ENCODE measurements at regions not wholly inside any gene's neighbourhood (a gene's known extent, or its start where the extent isn't known, plus 50 kb on each side); places are given as distances from the start of the nearest gene placed in this dataset.
"Not testable (repeated sequence)": the region's sequence is repeated elsewhere in the genome, so short reads cannot be mapped to it uniquely, and the experiment has no call there.

DNA sequence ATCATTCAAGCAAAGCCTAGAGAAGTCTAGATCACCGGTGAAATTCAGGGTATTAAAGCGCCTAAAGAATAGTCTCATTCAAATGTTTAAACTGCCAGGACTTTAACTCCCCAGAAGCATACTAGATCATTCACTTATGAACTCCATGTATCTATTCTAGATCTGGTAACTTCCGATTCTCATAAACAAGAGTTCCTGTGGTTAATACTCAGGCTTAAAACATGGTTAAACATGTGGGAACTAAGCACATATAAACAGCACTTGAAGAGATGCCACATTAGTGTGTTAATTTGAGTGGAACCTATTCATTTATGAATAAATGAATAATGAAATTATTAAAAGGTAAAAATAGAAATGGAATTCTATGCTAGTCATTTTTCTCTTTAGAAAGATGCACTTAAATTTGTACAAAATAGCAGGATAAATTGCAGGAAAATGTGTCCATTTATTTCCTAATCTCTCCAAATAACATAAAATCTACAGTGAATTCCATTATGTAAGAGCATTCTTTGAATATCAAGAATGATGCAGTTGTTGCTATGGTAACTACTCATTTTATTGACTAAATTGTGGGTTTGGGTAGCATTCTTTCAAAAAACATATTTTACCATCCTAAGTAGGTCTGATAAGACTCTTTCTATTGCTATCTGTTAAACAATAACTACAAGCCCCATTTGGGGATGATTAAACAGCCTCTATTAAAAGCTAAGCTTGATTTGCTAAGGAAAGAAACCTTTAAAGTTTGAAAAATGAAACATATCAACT is 147.6 kb upstream of the TMEM168 start:
- no peak for DNase-seq (ENCODE audit: low read depth in 1 of 2, low spot score in 1 of 2)

DNA sequence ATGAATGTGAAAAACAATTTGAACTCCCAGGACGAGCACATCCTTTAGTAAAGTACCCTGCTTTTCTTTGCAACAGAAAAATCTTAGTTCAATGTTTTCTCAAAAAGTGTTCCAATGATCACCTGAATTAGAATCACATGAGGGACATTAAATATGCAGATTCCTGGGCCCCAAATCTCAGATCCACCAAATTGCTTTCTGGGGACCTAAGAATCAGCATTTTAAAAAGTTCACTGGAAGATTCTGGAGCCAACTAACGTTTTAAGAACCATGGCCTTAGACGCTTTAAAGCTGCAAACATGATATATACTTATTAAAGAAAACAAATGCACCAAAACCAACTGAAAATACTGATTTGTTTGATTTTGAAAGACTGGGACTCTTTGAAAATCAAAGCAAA is 143.4 kb upstream of the TMEM168 start:
- no peak for DNase-seq (ENCODE audit: low read depth in 1 of 2, low spot score in 1 of 2)

DNA sequence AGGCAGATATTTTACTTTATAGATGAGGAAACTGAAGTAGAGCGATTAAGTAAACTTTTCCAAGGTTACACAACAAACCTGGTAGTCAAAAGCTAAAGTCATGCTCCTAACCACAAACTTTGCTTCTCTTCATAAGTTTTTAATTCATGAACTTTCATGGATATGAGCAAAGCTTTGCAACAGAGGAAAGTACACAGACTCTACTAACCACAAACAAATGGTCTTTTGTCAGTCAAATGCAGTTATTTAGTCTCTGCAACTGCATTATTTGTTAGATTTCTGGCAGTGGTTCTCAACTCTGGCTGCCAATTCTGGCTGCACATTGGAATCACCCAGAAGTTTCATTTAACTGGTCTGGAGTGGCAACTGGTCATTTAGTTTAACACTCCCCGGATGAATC is 140.6 kb upstream of the TMEM168 start:
- no peak for DNase-seq (ENCODE audit: low read depth in 1 of 2, low spot score in 1 of 2)

DNA sequence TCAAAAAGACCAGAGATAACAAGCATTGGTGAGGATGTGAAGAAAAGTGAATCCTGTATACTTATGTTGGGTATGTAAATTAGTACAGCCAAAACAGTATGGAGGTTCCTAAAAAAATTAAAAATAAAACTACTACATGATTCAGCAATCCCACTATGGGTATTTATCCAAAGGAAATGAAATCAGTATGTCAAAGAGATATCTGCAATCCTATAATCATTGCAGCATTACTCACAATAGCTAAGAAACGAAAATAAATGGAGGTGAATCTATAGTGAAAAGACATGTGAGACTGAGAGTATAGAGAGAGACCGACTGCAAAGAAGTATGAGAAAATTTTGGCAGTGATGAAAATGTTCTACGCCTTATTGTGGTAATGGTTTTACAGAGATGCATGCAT is 139.2 kb upstream of the TMEM168 start:
- no peak for DNase-seq (ENCODE audit: low read depth in 1 of 2, low spot score in 1 of 2)

DNA sequence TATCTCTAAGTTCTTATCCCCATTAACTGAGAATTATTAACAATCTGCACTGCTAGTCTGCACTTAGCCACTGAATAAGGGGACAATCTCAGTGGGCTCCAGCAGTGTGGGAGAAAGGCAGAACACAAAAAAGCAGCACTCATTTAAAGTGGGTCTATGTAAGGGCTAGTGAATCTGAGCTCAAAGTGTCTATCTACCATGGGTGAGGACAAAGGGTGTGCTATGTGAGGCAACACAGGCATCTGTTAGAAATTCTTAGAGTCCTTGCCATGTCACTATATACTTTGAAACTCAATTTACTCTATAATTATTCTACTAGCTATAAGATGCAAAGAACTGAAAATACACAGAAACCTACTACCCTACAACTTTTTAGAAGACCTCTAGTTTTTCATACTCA is 135.8 kb upstream of the TMEM168 start:
- no peak for DNase-seq (ENCODE audit: low read depth in 1 of 2, low spot score in 1 of 2)

DNA sequence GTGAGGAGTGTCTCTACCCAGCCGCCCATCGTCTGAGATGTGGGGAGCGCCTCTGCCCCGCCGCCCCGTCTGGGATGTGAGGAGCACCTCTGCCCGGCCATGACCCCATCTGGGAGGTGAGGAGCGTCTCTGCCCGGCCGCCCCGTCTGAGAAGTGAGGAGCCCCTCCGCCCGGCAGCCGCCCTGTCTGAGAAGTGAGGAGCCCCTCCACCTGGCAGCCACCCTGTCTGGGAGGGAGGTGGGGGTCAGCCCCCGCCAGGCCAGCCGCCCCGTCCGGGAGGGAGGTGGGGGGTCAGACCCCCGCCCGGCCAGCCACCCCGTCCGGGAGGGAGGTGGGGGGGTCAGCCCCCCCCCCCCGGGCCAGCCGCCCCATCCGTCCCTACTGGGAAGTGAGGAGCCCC is 132.4 kb upstream of the TMEM168 start:
- not testable (repeated sequence) for DNase-seq (ENCODE audit: low read depth in 1 of 2, low spot score in 1 of 2)

DNA sequence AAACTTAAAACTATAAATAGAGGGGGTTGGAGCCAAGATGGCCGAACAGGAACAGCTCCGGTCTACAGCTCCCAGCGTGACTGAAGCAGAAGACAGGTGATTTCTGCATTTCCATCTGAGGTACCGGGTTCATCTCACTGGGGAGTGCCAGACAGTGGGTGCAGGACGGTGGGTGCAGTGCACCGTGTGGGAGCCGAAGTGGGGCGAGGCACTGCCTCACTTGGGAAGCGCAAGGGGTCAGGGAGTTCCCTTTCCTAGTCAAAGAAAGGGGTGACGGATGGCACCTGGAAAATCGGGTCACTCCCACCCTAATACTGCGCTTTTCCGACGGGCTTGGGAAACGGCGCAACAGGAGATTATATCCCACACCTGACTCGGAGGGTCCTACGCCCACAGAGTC is 126.2 kb upstream of the TMEM168 start:
- not testable (repeated sequence) for DNase-seq (ENCODE audit: low read depth in 1 of 2, low spot score in 1 of 2)

DNA sequence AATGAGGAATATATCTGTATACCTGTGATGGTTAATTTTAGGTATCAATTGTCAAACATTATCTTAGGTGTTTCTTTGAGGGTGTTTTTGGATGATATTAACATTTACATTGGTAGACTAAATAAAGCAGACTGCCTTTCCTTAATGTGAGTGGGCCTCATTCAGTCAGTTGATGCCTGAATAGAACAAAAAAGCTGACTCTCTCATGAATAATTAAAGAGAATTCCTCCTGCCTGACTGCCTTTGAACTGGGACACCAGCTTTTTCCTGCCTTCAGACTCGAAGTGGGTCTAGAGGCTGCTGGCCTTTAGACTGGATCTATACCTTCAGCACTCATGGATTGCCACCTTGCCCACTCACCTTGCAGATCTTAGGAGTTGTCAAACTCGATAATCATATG is 117.9 kb upstream of the TMEM168 start:
- no peak for DNase-seq (ENCODE audit: low read depth in 1 of 2, low spot score in 1 of 2)

DNA sequence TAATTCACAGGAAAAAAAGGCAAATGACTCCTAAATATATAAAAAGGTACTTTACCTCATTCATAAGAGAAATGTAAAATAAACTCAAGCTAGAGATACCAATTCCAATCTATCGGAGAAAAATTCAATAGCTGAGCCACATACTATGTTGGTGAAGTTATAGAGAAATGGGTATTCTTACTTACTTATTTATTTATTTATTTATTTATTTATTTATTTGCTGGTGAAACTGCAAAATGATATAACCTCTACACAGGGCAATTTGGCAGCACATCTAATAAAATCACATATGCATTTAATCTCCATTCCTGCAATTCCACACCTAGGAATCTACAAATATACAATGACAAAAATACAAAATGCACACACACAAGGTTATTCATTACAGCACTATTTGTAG is 117.5 kb upstream of the TMEM168 start:
- no peak for DNase-seq (ENCODE audit: low read depth in 1 of 2, low spot score in 1 of 2)

DNA sequence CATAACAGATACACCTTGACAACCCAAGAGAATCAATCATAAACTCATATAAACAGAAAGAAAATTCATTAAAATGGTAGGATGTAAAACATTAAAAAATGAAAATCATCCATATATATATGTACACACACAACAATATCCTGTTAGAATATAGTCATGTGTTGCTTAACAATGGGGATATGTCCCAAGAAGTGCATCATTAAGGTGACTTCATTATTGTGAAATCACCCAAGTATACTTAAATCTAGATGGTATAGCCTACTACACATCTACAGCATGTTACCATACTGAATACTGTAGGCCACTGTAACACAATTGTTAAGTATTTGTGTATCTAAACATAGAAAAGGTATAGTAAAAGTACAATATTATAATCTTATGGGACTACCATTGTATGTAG is 115.8 kb upstream of the TMEM168 start:
- DNase-seq (ENCODE audit: low read depth in 1 of 2, low spot score in 1 of 2) = no peak

DNA sequence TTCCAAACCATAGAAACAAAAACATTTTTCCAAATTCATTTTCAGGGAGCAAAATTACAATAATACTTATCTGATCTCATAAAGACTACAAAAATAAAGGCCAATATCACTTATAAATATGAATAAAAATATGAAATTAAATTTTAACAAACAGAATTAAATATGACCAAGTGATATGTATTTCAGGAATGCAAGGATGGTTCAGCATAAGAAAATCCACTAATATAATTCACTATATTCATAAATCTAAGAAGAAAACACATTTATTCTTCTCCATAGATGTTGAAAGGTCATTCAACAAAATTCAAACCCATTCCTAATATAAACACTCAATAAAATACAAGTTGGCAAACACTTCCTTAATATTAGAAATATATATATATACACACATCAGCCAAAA is 115.2 kb upstream of the TMEM168 start:
- no peak for DNase-seq (ENCODE audit: low read depth in 1 of 2, low spot score in 1 of 2)

DNA sequence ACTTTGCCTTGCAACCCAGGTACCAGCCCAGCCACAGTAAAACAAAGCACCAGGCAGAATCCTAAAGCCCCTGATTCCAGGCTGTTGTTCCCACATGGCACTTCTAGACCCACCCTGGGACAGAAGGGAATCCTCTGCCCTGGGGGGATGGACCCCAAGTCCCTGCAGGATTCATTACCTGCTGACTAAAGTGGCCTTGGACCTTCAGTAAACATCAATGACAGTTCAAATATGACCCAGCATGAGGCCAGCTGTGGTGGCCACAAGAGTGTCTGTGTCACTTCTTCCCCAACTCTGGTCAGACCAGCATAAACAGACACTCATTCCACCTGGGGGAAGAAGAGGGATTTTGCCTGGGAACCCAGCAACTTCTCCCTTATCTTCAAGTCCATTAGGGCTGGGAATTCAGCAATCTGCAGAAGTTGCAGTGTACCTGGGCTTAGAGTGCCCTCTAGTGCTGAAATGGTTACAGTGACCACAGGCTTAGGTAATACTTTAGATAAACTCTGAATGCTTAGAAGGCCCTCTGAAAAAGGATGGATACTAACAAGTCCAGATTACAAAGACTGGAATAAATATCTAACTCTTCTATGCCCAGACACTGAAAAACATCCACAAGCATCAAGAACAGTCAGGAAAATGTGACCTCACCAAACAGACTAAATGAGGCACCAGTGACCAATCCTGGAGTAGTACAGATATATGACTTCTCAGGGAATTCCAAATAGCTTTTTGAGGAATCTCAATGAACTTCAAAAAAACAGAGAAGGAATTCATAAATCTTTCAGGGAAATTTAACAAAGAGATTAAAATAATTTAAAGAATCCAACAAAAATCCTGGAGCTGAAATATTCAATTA is 108.5 kb upstream of the TMEM168 start:
- DNase-seq (ENCODE audit: low read depth in 1 of 2, low spot score in 1 of 2) = peak in 1 of 2 donors; percentile 30

DNA sequence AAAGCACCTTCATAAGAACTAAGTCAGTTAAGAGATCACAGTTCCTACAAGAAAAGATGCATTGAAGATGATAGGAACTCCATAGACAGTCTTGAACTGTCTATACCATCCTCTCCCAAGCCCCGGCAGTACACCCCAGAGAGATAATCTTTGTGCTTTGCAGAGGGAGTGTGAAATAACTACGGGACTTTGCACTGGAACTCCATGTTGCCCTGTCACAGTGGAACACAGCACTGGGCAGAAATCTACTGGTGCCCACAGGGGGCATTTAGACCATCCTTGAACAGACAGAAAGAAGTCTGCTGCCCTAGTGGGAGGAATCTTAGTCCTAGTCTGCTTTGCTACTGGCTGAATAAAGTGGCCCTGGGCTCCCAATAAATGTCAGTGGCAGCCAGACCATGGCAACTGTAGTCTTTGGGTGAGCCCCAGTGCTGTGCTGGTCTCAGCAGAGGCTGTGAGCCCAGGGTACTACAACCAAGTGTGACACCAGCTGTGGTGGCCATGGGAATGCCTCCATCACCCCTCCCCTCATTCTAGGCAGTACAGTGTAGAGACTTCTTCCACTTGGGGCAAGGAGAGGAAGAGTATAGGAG is 107.7 kb upstream of the TMEM168 start:
- no peak for DNase-seq (ENCODE audit: low read depth in 1 of 2, low spot score in 1 of 2)

DNA sequence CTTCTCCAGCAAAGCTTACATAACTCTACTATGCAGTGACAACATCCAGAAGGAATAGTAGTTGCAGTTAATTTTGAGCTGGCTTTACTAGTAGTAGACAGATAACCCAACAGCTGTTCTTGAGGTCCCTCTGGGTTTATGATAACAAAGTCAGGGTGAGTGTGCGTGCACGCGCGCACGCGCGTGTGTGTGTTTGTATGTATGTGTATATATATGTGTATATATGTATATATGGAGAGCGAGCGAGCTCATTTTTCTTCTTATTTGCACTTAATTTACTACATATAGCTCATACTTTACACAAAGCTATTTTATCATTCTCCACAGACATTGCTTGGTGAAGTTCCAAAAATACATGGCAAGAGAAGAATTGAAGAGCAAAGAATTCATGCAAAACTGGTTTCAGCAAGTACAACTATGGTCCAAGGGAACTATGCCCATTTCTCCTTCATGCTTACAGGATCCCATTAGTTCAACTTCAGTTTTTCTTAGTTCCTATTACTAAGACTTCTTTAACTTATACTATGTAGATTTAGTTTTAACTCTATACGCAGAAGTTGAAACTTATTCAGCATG is 105.9 kb upstream of the TMEM168 start:
- no peak for DNase-seq (ENCODE audit: low read depth in 1 of 2, low spot score in 1 of 2)

DNA sequence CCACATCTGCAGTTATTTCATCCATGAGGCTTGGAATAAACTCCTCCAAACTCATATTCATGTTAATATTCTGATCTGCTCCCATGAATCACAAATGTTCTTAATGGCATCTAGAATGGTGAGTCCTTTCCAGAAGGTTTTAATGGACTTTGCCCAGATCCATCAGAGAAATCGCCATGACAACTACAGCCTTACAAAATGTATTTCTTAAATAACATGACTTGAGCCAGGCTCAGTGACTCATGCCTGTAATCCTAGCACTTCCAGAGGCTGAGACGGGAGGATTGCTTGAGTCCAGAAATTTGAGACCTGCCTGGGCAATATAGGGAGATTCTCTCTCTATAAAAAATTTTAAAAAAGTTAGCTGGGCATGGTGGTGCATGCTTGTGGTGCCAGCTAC is 102.1 kb upstream of the TMEM168 start:
- DNase-seq (ENCODE audit: low read depth in 1 of 2, low spot score in 1 of 2) = no peak

DNA sequence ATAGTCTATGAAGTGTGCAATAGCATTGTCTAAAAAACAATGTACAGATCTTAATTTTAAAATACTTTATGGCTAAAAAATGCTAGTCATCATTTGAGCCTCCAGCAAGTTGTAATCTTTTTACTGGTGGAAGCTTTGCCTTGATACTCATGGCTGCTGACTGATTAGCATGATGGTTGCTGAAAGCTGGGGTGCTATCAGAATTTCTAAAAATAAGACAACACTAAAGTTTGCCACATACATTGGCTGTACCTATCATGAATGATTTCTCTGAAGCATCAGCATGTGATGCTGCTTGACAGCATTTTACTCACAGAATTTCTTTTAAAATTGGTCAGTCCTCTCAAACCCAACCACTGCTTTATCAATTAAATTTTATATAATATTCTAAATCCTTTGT is 101.5 kb upstream of the TMEM168 start:
- DNase-seq (ENCODE audit: low read depth in 1 of 2, low spot score in 1 of 2) = no peak

DNA sequence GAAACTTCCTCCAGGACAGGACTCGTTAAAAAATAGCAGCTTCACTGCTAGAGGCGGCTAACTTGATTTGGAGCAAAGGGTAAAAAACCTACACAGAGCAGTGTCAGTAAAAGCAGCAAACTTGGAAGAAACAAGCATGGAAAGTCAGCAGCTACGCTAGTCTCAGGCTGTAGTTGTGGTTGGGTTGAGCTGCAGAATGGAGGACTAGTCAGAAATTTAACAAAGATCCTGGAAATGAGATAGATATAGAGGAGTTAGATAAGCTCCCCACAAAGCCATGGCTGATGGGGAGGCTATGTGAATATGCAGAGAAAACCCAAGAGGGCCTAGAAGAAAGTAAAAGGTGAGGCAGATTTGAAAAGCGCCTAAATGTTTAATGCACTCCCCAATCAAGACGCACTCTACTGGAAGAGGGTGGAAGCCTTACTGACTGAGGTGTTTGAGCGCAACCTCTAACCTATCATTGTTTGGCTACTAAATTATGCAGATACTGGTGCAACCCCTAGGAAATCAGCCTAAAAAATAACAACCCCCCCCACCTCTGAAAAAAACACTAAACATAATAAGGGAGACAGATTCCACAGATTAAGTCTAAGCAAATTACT is 99.7 kb upstream of the TMEM168 start:
- DNase-seq (ENCODE audit: low read depth in 1 of 2, low spot score in 1 of 2) = no peak

DNA sequence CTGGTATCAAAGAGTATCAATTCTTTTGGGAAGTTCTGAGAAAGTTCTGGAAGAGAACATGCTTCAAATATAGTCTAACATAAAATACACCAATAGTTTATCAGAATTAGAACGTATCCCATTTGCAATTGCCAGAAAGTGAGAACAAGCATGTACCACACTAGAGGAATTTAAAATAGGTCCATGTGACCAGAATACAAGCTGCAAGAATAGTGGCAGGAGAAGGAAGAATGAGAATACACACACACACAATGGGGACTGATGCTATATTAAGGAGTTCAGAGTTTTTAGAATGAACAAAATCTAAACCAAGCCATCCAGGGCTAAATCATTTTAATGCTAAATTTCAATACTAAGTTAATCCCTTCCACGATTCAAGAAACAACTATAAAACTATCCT is 99.1 kb upstream of the TMEM168 start:
- no peak for DNase-seq (ENCODE audit: low read depth in 1 of 2, low spot score in 1 of 2)

DNA sequence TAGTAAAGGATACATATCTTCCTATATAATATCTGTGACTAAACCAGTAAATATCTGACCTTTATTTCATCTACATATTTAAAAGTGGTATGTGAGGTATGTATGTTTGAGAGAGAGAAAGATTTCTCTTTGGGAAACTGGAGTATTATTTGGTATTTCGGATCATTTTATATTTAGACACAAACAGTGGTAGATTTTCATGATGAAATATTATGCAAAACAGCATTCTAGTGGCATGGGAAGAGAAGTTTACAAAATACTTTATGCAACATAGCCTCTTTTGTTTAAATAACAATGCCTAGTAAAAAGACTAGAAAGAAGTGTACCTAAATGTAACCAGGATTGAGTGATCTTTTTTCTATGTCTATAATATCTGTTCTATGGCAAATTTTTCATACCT is 98.6 kb upstream of the TMEM168 start:
- DNase-seq (ENCODE audit: low read depth in 1 of 2, low spot score in 1 of 2) = no peak

DNA sequence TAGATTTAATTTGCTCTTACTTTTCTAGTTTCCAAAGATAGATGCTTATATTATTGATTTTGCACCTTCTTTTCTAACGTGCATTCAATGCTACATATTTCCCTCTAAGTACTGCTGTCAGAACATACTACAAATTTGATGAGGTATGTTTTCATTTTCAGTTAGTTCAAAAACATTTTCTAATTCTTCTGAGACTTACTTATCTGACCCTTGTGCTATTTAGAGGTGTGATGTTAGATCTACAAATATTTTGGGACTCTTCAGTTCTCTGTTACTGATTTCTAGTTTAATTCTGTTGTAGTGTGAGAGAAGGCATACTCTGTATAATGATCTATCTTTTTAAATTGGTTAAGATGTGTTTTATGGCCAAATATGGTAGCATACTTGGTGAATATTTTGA is 97.8 kb upstream of the TMEM168 start:
- DNase-seq (ENCODE audit: low read depth in 1 of 2, low spot score in 1 of 2) = no peak

DNA sequence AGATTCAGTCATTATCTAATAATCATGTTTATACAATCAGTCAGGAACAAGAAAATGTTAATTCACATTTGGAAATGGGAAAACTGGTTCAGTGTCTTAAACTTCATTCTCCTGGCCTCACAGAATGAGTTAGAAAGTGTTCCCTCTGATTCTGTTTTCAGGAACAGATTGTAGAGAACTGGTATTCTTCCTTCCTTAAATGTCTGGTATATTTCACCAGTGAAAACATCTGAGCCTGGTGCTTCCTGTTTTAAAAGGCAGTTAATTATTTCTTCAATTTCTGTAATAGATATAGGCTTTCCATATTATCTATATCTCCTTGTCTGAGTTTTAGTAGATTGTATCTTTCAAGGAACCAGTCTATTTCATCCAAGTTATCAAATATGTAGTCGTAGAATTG is 97.1 kb upstream of the TMEM168 start:
- DNase-seq (ENCODE audit: low read depth in 1 of 2, low spot score in 1 of 2) = no peak

Measured in activated CD4-positive, alpha-beta T cell treated with anti-CD3 and anti-CD28 coated beads, Interleukin-2, amount 50 U/mL, for 24 hours (primary cell).